Mucosa of stomach (tissue), 1 donor: ENCODE measurements at regions not wholly inside any gene's neighbourhood (a gene's known extent, or its start where the extent isn't known, plus 50 kb on each side); places are given as distances from the start of the nearest gene placed in this dataset.
"Not testable (repeated sequence)": the region's sequence is repeated elsewhere in the genome, so short reads cannot be mapped to it uniquely, and the experiment has no call there.

Experiments
- H3K27me3 ChIP-seq: one replicate; pipeline ENCODE4 v1.7.0; 2013; ENCODE audit warnings: mild to moderate bottlenecking, low read length; ENCODE audit not compliant: control insufficient read depth, insufficient read depth
- H3K36me3 ChIP-seq: one replicate; pipeline ENCODE4 v1.7.0; 2013; ENCODE audit warnings: low read length; ENCODE audit not compliant: control insufficient read depth, insufficient read depth
- H3K4me1 ChIP-seq: one replicate; pipeline ENCODE4 v1.7.0; 2013; ENCODE audit warnings: mild to moderate bottlenecking, low read length; ENCODE audit not compliant: control insufficient read depth, insufficient read depth
- H3K4me3 ChIP-seq: one replicate; pipeline ENCODE4 v1.7.0; 2013; ENCODE audit warnings: low read length
- H3K9ac ChIP-seq: one replicate; pipeline ENCODE4 v1.7.0; 2013; ENCODE audit warnings: mild to moderate bottlenecking, low read length, moderate library complexity
- H3K9me3 ChIP-seq: one replicate; pipeline ENCODE4 v1.7.0; 2013; ENCODE audit warnings: mild to moderate bottlenecking, low read length, moderate library complexity; ENCODE audit not compliant: control insufficient read depth
- donor health status: Pancreatic carcinoma.

- H3K4me3 ChIP-seq = no peak overlapping the region
- no peaks in the 10 kb centered on the region for H3K36me3 ChIP-seq
- no peaks in the 10 kb centered on the region for H3K27me3 ChIP-seq
- no peaks in the 10 kb centered on the region for H3K4me1 ChIP-seq
- H3K9me3 ChIP-seq = no peaks in the 10 kb centered on the region
- no peak overlapping the region for H3K9ac ChIP-seq
Observed at GRCh38 chr1:81738875-81739274, 61.9 kb upstream of the ADGRL2 start.

- H3K9ac ChIP-seq = no peak overlapping the region
- H3K4me3 ChIP-seq = no peak overlapping the region
- peaks cover 7% of the 10 kb centered on the region for H3K4me1 ChIP-seq
- no peaks in the 10 kb centered on the region for H3K36me3 ChIP-seq
- no peaks in the 10 kb centered on the region for H3K9me3 ChIP-seq
- H3K27me3 ChIP-seq = no peaks in the 10 kb centered on the region
Observed at GRCh38 chr1:81733480-81733879, 67.3 kb upstream of the ADGRL2 start.

- H3K4me3 ChIP-seq = no peak overlapping the region
- H3K4me1 ChIP-seq = peaks cover 7% of the 10 kb centered on the region
- H3K27me3 ChIP-seq = no peaks in the 10 kb centered on the region
- H3K9me3 ChIP-seq = no peaks in the 10 kb centered on the region
- H3K9ac ChIP-seq = no peak overlapping the region
- H3K36me3 ChIP-seq = no peaks in the 10 kb centered on the region
Observed at GRCh38 chr1:81731989-81732388, 68.7 kb upstream of the ADGRL2 start.

GRCh38 chr1:81730881-81731280 lies 69.9 kb upstream of the ADGRL2 start:
- H3K4me1 ChIP-seq = peaks cover 7% of the 10 kb centered on the region
- no peaks in the 10 kb centered on the region for H3K36me3 ChIP-seq
- H3K27me3 ChIP-seq = no peaks in the 10 kb centered on the region
- H3K9ac ChIP-seq = no peak overlapping the region
- no peak overlapping the region for H3K4me3 ChIP-seq
- no peaks in the 10 kb centered on the region for H3K9me3 ChIP-seq

GRCh38 chr1:81730299-81730698 lies 70.4 kb upstream of the ADGRL2 start:
- H3K4me3 ChIP-seq, H3K9me3 ChIP-seq, H3K27me3 ChIP-seq, H3K36me3 ChIP-seq, H3K9ac ChIP-seq, H3K4me1 ChIP-seq: not testable (repeated sequence)

- H3K9ac ChIP-seq = no peak overlapping the region
- no peaks in the 10 kb centered on the region for H3K36me3 ChIP-seq
- H3K4me1 ChIP-seq = peaks cover 7% of the 10 kb centered on the region
- H3K9me3 ChIP-seq = no peaks in the 10 kb centered on the region
- H3K27me3 ChIP-seq = no peaks in the 10 kb centered on the region
- H3K4me3 ChIP-seq = no peak overlapping the region
Observed at GRCh38 chr1:81729818-81730217, 70.9 kb upstream of the ADGRL2 start.

GRCh38 chr1:81729239-81729638 lies 71.5 kb upstream of the ADGRL2 start:
- H3K9me3 ChIP-seq = no peaks in the 10 kb centered on the region
- no peaks in the 10 kb centered on the region for H3K36me3 ChIP-seq
- H3K4me3 ChIP-seq = no peak overlapping the region
- H3K4me1 ChIP-seq = peaks cover 7% of the 10 kb centered on the region
- H3K27me3 ChIP-seq = no peaks in the 10 kb centered on the region
- H3K9ac ChIP-seq = no peak overlapping the region

GRCh38 chr1:81725823-81726222 lies 74.9 kb upstream of the ADGRL2 start:
- H3K4me1 ChIP-seq = no peaks in the 10 kb centered on the region
- no peaks in the 10 kb centered on the region for H3K27me3 ChIP-seq
- no peak overlapping the region for H3K4me3 ChIP-seq
- no peaks in the 10 kb centered on the region for H3K9me3 ChIP-seq
- no peak overlapping the region for H3K9ac ChIP-seq
- no peaks in the 10 kb centered on the region for H3K36me3 ChIP-seq

GRCh38 chr1:81722631-81723328 lies 78.0 kb upstream of the ADGRL2 start:
- not testable (repeated sequence) for H3K9me3 ChIP-seq, H3K4me3 ChIP-seq, H3K4me1 ChIP-seq, H3K9ac ChIP-seq, H3K36me3 ChIP-seq, H3K27me3 ChIP-seq

- H3K27me3 ChIP-seq, H3K4me1 ChIP-seq, H3K4me3 ChIP-seq: not testable (repeated sequence)
Observed at GRCh38 chr1:81720256-81720655, 80.5 kb upstream of the ADGRL2 start.

GRCh38 chr1:81717230-81717629 lies 83.5 kb upstream of the ADGRL2 start:
- H3K4me1 ChIP-seq = no peaks in the 10 kb centered on the region
- no peaks in the 10 kb centered on the region for H3K36me3 ChIP-seq
- H3K4me3 ChIP-seq = no peak overlapping the region
- no peaks in the 10 kb centered on the region for H3K27me3 ChIP-seq
- H3K9me3 ChIP-seq = no peaks in the 10 kb centered on the region
- no peak overlapping the region for H3K9ac ChIP-seq

More at GRCh38 chr1:81720256-81720655, 80.5 kb upstream of the ADGRL2 start:
- H3K9ac ChIP-seq, H3K9me3 ChIP-seq, H3K36me3 ChIP-seq: not testable (repeated sequence)

GRCh38 chr1:81715391-81715790 lies 85.3 kb upstream of the ADGRL2 start:
- Histone ChIP-seq H3K4me1 (no peaks in the 10 kb centered on the region), H3K27me3 (no peaks in the 10 kb centered on the region), H3K4me3 (no peak overlapping the region), H3K9ac (no peak overlapping the region), H3K36me3 (no peaks in the 10 kb centered on the region), H3K9me3 (no peaks in the 10 kb centered on the region)

GRCh38 chr1:81714636-81715035 lies 86.1 kb upstream of the ADGRL2 start:
- Histone ChIP-seq H3K4me1 (no peaks in the 10 kb centered on the region), H3K27me3 (no peaks in the 10 kb centered on the region), H3K9ac (no peak overlapping the region), H3K36me3 (no peaks in the 10 kb centered on the region), H3K9me3 (no peaks in the 10 kb centered on the region), H3K4me3 (no peak overlapping the region)
